AML-193 (cell line): ENCODE measurements at regions not wholly inside any gene's neighbourhood (a gene's known extent, or its start where the extent isn't known, plus 50 kb on each side); places are given as distances from the start of the nearest gene placed in this dataset.

ENCODE experiments used
- DNase-seq, 2 experiments: peaks; one replicate each; lab custom pipeline; 2025; lab: John Stamatoyannopoulos, UW

GRCh38 chr3:40817017-40817416 is 292.3 kb downstream of the ZNF621 start:
- DNase-seq, result no peak

- no peak for DNase-seq
These were observed 296.6 kb downstream of the ZNF621 start for GRCh38 chr3:40821315-40821714.

GRCh38 chr3:40827226-40827625 is 302.5 kb downstream of the ZNF621 start:
- DNase-seq, result no peak

DNA sequence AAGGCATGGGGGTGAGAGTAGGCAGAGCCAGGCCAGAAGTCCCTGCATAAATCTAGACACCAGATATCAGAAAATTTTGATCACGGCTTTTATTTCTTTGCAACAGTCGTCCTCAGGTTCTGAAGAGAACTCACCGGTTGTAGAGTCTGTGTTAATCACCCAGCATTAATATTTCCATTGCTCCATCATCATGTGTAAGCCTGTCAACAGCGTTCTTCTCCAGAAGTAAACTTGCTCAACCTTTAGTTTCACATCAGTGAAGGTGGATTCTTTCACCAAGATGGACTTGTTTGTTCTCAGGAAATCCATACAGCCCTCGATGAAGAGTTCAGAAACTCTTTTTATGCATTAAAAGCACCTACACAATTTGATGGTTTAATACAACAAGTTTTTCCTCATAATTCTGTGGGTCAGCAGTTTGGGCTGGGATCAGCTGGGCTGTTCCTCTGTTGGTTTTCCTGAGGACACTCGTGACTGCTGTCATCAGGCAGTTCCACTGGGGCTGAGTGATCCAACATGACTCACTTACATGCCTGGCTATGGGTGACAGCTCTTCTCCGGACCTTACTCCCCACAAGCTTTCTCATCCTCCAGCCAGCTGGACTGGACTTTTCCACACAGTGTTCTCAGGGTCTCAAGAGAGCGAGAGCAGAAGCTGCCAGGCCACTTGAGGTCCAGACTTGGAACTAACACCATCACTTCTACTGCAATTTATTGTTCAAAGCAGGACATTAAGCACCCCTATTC is 303.4 kb downstream of the ZNF621 start:
- no peak for DNase-seq

DNA sequence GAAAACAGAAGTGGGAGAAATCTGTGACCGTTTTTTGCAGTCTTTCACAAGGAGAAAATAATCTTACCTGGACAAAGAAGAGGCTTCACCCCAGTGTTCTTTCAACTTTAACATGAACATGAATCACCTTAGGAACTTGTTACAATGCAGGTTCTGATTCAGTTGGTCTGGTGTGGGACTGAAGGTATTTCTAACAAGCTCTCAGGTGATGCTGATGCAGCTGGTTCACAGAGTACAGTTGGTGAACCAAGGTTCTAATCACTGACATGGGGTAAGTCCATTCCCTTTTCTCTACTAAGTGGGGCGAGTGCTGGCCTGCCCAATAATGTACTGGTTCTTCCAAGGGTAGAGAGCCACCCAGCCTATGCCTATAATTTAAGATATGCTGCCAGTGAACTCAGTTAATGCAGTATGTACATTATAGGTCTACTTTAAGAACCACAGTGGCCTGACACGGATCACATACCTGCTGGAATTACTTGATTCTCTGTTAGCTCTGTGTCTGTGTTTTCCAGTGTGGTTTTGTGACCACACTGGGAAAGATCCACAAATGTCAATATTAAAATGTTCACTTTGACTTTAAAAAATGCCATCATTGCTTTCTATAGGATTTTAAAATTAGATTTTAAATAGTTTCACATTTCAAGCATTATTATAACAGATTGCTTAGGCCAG is 304.1 kb downstream of the ZNF621 start:
- no peak for DNase-seq

DNA sequence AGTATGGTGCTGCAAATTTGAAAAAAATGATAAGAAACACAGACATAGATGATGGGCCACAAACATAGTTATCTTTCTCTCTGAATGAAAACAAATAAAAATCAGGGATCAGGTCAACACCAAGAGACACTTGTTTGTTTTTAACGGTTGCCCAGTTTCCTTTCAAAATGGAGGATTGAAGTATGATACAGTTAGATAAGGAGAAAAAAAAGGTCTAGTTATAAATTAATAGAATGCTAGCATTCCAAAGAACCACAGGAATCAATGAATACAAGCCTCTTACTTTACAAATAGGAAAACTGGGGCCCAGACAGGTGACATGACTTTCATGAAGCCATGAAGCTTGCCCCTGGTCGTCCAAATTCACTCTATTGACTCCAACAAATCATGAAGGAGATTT is 305.1 kb downstream of the ZNF621 start:
- DNase-seq, result no peak

GRCh38 chr3:40837300-40837699 is 312.5 kb downstream of the ZNF621 start:
- no peak for DNase-seq

- DNase-seq, result no peak
These were observed 316.4 kb downstream of the ZNF621 start for GRCh38 chr3:40841131-40841530.

DNA sequence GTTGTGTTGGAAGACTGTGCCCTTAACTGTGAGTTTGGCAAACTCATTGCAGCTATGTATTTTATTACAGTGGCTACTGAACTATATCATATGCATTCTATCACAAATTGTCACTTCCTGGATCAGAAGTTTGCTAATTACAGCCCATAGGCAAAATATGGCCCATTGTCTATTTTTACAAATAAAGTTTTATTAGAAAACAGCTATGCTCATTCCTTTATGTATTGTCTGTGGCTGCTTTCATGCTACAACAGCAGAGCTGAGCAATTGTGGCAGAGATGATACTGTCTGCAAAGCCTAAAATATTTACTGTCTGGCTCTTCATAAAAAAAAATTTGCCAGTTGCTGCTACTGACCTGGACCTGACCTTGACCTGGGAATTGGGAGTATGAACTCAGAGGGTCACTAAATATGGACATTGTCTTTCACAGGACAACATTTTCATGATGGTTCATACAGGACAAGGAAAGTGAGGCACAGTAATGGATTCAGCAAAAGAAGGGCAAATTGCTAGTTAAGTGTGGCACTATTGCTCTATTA is 316.9 kb downstream of the ZNF621 start:
- DNase-seq, result no peak

GRCh38 chr3:40842714-40843113 is 318.0 kb downstream of the ZNF621 start:
- DNase-seq, result no peak

- no peak for DNase-seq
These were observed 318.5 kb downstream of the ZNF621 start for GRCh38 chr3:40843208-40843624.

- DNase-seq, result no peak
These were observed 319.2 kb downstream of the ZNF621 start for GRCh38 chr3:40843851-40844548.

GRCh38 chr3:40844896-40845295 is 320.1 kb downstream of the ZNF621 start:
- no peak for DNase-seq

DNA sequence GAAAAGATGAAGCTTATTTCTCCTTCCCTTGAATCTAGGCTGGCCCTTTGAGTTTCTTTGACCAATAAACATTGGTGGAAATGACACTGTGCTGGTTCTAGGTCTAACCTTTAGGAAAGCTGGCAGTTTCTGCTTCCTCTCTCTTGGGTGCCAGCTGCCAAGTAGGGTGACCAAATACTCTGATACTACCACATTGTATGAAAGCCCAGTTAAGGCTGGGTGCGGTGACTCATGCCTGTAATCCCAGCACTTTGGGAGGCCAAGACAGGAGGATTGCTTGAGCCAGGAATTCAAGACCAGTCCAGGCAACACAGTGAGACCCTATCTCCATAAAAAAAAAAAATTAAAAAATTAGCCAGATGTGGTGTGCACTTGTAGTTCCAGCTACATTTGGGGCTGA is 320.7 kb downstream of the ZNF621 start:
- no peak for DNase-seq

DNA sequence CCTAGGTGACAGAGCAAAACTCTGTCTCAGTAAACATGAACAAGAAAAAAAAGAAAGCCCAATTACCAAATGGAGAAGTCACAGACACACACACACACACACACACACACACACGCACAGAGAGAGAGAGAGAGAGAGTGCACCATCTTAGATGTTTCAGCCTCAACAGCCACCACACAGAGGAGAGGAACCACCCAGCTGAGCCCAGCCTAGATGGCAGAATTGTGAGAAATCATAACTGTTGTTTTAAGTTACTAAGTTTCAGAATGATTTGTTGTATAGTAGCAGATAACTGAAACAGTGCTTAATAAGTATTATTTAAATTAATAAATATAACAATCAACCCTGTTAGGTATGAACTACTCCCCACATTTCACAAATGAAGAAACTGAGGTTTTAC is 321.2 kb downstream of the ZNF621 start:
- no peak for DNase-seq

DNA sequence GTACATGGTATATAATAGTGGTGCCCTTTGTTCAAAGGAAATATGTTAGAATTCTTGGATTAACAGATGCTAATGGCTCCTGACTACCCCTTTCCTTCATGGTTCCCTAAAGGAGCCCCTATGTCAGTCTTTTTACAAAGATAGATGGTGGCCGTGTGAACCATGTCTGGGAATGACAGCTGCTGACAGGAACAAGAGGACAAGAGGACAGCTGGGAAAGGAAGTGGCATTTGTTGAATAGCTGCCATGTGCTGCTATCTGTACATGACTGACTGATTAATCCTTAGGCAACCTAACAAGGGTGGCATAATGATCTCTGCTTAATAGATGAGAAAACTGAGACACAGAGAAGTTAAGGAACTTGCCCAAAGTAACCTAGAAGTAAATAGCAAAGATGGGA is 321.7 kb downstream of the ZNF621 start:
- no peak for DNase-seq

DNA sequence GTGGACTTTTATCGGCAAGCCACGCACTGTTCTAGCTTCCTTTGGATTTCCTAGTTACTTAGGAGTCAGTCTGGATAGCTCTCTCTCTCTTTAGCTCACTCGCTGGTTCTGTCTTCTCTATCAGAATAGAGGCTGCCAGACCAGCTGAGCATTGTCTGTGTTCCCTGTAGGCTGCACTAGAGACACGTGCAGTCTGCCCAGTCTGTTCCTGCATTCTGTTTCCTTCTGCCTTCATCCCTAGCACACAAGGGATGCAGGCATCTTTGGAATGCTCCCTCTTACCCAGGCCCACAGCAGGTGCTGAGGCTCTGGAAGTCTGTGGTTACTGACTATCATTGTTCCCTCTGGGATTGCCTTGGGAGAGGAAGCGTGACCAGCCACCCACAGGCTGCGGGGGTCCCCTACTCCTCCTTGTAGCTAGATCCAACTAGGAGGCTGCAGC is 322.8 kb downstream of the ZNF621 start:
- no peak for DNase-seq

GRCh38 chr3:40848421-40848820 is 323.7 kb downstream of the ZNF621 start:
- DNase-seq, result no peak

DNA sequence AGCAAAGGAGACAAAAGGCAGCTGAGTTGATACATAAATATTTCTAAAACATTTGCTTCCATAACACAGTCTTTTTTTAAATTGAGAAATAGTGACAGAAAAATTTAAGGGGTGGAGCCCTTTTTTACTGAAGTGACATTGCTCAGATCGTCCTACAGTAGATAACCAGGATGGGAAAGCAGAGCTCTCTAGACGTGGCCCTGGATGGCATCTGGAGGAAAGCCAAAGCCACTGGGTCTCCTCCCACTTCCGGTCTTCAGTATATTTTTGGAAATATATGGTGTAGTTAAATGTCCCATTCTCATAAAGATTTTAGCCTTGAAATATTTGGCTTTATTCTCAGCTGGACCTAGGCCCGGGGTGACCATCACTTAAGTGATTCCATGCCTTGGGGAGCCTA is 326.1 kb downstream of the ZNF621 start:
- no peak for DNase-seq

- no peak for DNase-seq
These were observed 327.1 kb downstream of the ZNF621 start for GRCh38 chr3:40851836-40852235.

GRCh38 chr3:40852712-40853111 is 328.0 kb downstream of the ZNF621 start:
- DNase-seq, result no peak

- no peak for DNase-seq
These were observed 328.7 kb downstream of the ZNF621 start for GRCh38 chr3:40853474-40853873.

GRCh38 chr3:40855871-40856270 is 331.1 kb downstream of the ZNF621 start:
- no peak for DNase-seq
